Natural killer cell (primary cell): ENCODE measurements at regions not wholly inside any gene's neighbourhood (a gene's known extent, or its start where the extent isn't known, plus 50 kb on each side); places are given as distances from the start of the nearest gene placed in this dataset.

Source experiments
- ATAC-seq, 3 donors: fragments of 150-1000 bp in 2 of 3; fragments of 200-7000 bp in 1 of 3; cut with Tn5 transposase; 1 replicate in 1 of 3; 2 replicates in 2 of 3; pipeline ENCODE4 v1.10.0; 2021; ENCODE audit warnings: mild to moderate bottlenecking in 2 of 3, moderate library complexity in 2 of 3
- DNase-seq, 2 donors: peaks; one replicate each; pipeline versions ENCODE4 v3.0.0 to v3.0.0-alpha.2; 2013 to 2021; ENCODE audit warnings: mixed read lengths in 1 of 2
- H3K27ac ChIP-seq: one replicate; pipeline ENCODE4 v1.5.1; 2013; ENCODE audit warnings: mild to moderate bottlenecking, low read length
- H3K27me3 ChIP-seq: one replicate; pipeline ENCODE4 v1.6.1; 2013; ENCODE audit warnings: low read length; ENCODE audit not compliant: control insufficient read depth, insufficient read depth
- H3K36me3 ChIP-seq: one replicate; pipeline ENCODE4 v1.6.1; 2013; ENCODE audit warnings: low read length; ENCODE audit not compliant: control insufficient read depth, insufficient read depth
- H3K4me1 ChIP-seq: one replicate; pipeline ENCODE4 v1.6.1; 2013; ENCODE audit warnings: low read length; ENCODE audit not compliant: control insufficient read depth, insufficient read depth
- H3K4me3 ChIP-seq: one replicate; pipeline ENCODE4 v1.5.1; 2013; ENCODE audit warnings: low read length
- H3K9me3 ChIP-seq: one replicate; pipeline ENCODE4 v1.6.1; 2013; ENCODE audit warnings: low read length; ENCODE audit not compliant: control insufficient read depth, insufficient read depth
- H3K27ac Mint-ChIP-seq, 2 donors: one replicate each; pipeline ENCODE4 v1.8.0; 2022; ENCODE audit warnings: mild to moderate bottlenecking in 2 of 2, mixed read lengths in 2 of 2, moderate library complexity in 1 of 2
- H3K27me3 Mint-ChIP-seq, 2 donors: one replicate each; pipeline ENCODE4 v1.8.0; 2022; ENCODE audit warnings: low read depth in 2 of 2, mixed read lengths in 2 of 2
- H3K36me3 Mint-ChIP-seq: one replicate; pipeline ENCODE4 v1.8.0; 2022; ENCODE audit warnings: mixed read lengths
- H3K4me1 Mint-ChIP-seq, 2 donors: one replicate each; pipeline ENCODE4 v1.8.0; 2022; ENCODE audit warnings: mixed read lengths in 2 of 2
- H3K4me3 Mint-ChIP-seq: one replicate; pipeline ENCODE4 v1.8.0; 2022; ENCODE audit warnings: mild to moderate bottlenecking, moderate library complexity, mixed read lengths
- H3K9me3 Mint-ChIP-seq, 2 donors: one replicate each; pipeline ENCODE4 v1.8.0; 2022; ENCODE audit warnings: mixed read lengths in 2 of 2
- WGBS: methylation state at CpG from one replicate; pipeline ENCODE4 v1.1.7; 2013; ENCODE audit warnings: missing lambda C conversion rate; ENCODE audit not compliant: insufficient coverage; 5-methylcytosine and 5-hydroxymethylcytosine counted together
- intact Hi-C: fragments of 100-400 bp; cut with micrococcal nuclease; formaldehyde crosslinking; loops from one replicate; pipeline ENCODE4 v1.14.2; 2022
- TF ChIP-seq, protein P1 (sequence below): fragments of 200-600 bp; IDR thresholded peaks from one replicate; pipeline ENCODE4 v1.8.0; 2022; ENCODE audit warnings: antibody characterized with exemption

DNA sequence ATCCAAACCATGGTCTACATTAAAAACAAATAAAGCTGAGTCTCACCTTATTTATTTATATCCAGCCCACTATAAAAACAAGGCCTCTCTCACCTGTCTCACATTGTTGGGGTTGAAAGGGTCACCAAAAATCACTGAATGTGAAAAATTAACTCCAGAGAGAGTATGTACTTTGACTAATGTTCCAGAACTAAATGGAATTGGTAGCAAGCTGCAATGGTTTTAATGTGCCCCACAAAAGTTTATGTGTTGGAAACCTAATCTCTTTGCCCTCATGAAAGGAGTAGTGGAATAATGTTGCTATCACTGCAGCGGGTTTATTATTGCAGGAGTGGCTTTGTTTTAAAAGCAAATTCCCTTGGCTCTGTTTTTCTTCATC, 230.3 kb downstream of the LTN1 start:
- Mint-ChIP-seq H3K4me1 (peaks cover 30 to 38% of the 10 kb centered on the region in 2 donors), H3K4me3 (no peak overlapping the region)
- intact Hi-C loops = no loop called here

DNA sequence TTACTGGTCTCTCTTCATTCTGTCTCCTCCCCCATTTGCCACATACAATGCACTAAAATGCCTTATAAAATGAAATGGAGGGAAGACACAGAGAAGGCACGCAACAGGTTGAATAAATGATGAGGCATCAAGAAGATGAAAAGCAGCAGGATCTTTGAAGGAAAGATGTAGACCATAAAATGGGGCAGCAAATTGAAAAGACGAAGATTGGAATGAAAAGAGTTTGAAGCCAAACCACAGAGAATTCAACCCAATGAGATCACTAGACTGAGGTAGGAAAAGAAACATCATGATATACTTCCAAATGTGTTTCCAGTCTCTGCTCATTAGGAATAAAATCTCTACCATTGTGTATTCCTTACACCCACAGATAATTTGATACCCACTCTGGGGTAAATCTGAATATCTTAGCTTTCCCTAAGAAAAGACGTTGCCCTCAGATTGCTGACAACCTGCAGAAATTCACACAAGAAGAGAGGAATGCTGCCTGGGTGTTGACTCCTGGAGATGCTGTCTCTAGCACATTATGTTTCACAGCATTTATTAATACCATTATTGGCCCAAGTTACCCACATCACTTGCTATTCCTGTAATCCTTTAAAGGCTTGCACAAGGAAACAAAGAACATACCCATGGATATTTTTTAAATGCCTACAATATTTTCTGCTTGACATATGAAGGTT, 230.9 kb downstream of the LTN1 start:
- no peaks in the 10 kb centered on the region for H3K27me3 ChIP-seq
- H3K4me1 ChIP-seq = no peaks in the 10 kb centered on the region
- H3K27ac ChIP-seq = no peak overlapping the region
- H3K27me3 Mint-ChIP-seq = no peaks in the 10 kb centered on the region
- DNase-seq (no peak), ATAC-seq (no peak)
- WGBS = 83% methylated on average over 3 of the region's 3 CpGs
- intact Hi-C loops = no loop called here
- no peaks in the 10 kb centered on the region for H3K9me3 ChIP-seq
- H3K4me1 Mint-ChIP-seq = peaks cover 30 to 39% of the 10 kb centered on the region in 2 donors
- TF ChIP-seq, protein P1, sequence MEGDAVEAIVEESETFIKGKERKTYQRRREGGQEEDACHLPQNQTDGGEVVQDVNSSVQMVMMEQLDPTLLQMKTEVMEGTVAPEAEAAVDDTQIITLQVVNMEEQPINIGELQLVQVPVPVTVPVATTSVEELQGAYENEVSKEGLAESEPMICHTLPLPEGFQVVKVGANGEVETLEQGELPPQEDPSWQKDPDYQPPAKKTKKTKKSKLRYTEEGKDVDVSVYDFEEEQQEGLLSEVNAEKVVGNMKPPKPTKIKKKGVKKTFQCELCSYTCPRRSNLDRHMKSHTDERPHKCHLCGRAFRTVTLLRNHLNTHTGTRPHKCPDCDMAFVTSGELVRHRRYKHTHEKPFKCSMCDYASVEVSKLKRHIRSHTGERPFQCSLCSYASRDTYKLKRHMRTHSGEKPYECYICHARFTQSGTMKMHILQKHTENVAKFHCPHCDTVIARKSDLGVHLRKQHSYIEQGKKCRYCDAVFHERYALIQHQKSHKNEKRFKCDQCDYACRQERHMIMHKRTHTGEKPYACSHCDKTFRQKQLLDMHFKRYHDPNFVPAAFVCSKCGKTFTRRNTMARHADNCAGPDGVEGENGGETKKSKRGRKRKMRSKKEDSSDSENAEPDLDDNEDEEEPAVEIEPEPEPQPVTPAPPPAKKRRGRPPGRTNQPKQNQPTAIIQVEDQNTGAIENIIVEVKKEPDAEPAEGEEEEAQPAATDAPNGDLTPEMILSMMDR = no peak
- no peaks in the 10 kb centered on the region for H3K36me3 ChIP-seq
- no peak overlapping the region for H3K27ac Mint-ChIP-seq
- H3K4me3 Mint-ChIP-seq = no peak overlapping the region
- no peaks in the 10 kb centered on the region for H3K36me3 Mint-ChIP-seq
- no peak overlapping the region for H3K4me3 ChIP-seq
- peaks cover 0 to 4% of the 10 kb centered on the region in 2 donors for H3K9me3 Mint-ChIP-seq

More for the DNA sequence above, 230.3 kb downstream of the LTN1 start:
- H3K27me3 ChIP-seq = no peaks in the 10 kb centered on the region
- H3K4me3 ChIP-seq = no peak overlapping the region
- no peaks in the 10 kb centered on the region for H3K9me3 ChIP-seq
- Mint-ChIP-seq H3K9me3 (peaks cover 0 to 6% of the 10 kb centered on the region in 2 donors), H3K27ac (no peak overlapping the region), H3K27me3 (no peaks in the 10 kb centered on the region), H3K36me3 (no peaks in the 10 kb centered on the region)
- TF ChIP-seq, protein P1 = no peak
- DNase-seq (no peak), ATAC-seq (no peak)
- no peaks in the 10 kb centered on the region for H3K36me3 ChIP-seq
- no peak overlapping the region for H3K27ac ChIP-seq
- 50% methylated on average over 1 of the region's 1 CpG for WGBS
- H3K4me1 ChIP-seq = no peaks in the 10 kb centered on the region

DNA sequence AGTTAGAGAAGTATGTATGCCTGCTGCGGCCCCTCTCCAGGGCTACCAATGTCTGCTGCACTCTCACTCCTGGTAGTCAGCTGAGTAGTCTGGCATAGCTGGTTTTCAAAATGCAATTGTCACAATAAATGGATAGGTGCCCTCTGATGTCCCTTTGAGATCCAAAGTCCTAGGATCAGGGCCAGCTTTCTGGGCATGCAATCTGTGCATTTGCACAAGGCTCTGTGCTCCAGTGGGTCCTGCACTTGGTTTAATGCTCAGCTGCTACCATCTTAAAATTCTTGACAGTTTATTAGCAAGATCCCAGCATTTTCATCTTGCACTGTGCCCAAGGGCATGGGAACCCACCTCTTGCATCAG, 233.8 kb downstream of the LTN1 start:
- no peak overlapping the region for H3K4me3 ChIP-seq
- no peaks in the 10 kb centered on the region for H3K27me3 Mint-ChIP-seq
- intact Hi-C loops = no loop called here
- no peaks in the 10 kb centered on the region for H3K36me3 ChIP-seq
- H3K4me1 Mint-ChIP-seq = peaks cover 46 to 49% of the 10 kb centered on the region in 2 donors
- H3K27ac Mint-ChIP-seq = no peak overlapping the region
- ATAC-seq (no peak), DNase-seq (no peak)
- TF ChIP-seq, protein P1 = no peak
- H3K9me3 ChIP-seq = no peaks in the 10 kb centered on the region
- H3K27ac ChIP-seq = no peak overlapping the region
- no peaks in the 10 kb centered on the region for H3K4me1 ChIP-seq
- H3K36me3 Mint-ChIP-seq = no peaks in the 10 kb centered on the region
- no peaks in the 10 kb centered on the region for H3K9me3 Mint-ChIP-seq
- no peaks in the 10 kb centered on the region for H3K27me3 ChIP-seq
- H3K4me3 Mint-ChIP-seq = no peak overlapping the region
- WGBS = 100% methylated on average over 1 of the region's 1 CpG
